NCI-H1417 treated with DMSO at 0.1 percent for 48 hours (cell line): ENCODE measurements at regions not wholly inside any gene's neighbourhood (a gene's known extent, or its start where the extent isn't known, plus 50 kb on each side); places are given as distances from the start of the nearest gene placed in this dataset.

Source experiments
- DNase-seq: peaks from one replicate; lab custom pipeline; 2025; lab: John Stamatoyannopoulos, UW

GRCh38 chr1:177847843-177848242, 122.0 kb downstream of the SEC16B start:
- no peak for DNase-seq

- DNase-seq = no peak
These were observed 130.9 kb downstream of the SEC16B start for GRCh38 chr1:177838907-177839485.

- no peak for DNase-seq
These were observed 136.2 kb downstream of the SEC16B start for GRCh38 chr1:177833631-177834030.

GRCh38 chr1:177830531-177831135, 139.2 kb downstream of the SEC16B start:
- no peak for DNase-seq

GRCh38 chr1:177825276-177825901, 144.5 kb downstream of the SEC16B start:
- no peak for DNase-seq

GRCh38 chr1:177824508-177824982, 145.3 kb downstream of the SEC16B start:
- no peak for DNase-seq

- no peak for DNase-seq
These were observed 149.6 kb downstream of the SEC16B start for GRCh38 chr1:177820213-177820612.

- no peak for DNase-seq
These were observed 151.7 kb downstream of the SEC16B start for GRCh38 chr1:177817937-177818875.

GRCh38 chr1:177812650-177813049, 157.2 kb downstream of the SEC16B start:
- DNase-seq = no peak

- DNase-seq = no peak
These were observed 157.7 kb downstream of the SEC16B start for GRCh38 chr1:177812144-177812543.

GRCh38 chr1:177811429-177811828, 158.4 kb downstream of the SEC16B start:
- no peak for DNase-seq

GRCh38 chr1:177809819-177810218, 160.0 kb downstream of the SEC16B start:
- DNase-seq = no peak

- no peak for DNase-seq
These were observed 167.6 kb downstream of the SEC16B start for GRCh38 chr1:177802304-177802703.

GRCh38 chr1:177801790-177802189, 168.1 kb downstream of the SEC16B start:
- no peak for DNase-seq

- DNase-seq = no peak
These were observed 169.3 kb downstream of the SEC16B start for GRCh38 chr1:177800400-177801088.

- no peak for DNase-seq
These were observed 170.1 kb downstream of the SEC16B start for GRCh38 chr1:177799746-177800145.

- DNase-seq = no peak
These were observed 171.2 kb downstream of the SEC16B start for GRCh38 chr1:177798614-177799013.

- DNase-seq = no peak
These were observed 173.3 kb downstream of the SEC16B start for GRCh38 chr1:177796561-177796960.

GRCh38 chr1:177794376-177794991, 175.4 kb downstream of the SEC16B start:
- DNase-seq = no peak

- DNase-seq = no peak
These were observed 176.0 kb downstream of the SEC16B start for GRCh38 chr1:177793900-177794299.

GRCh38 chr1:177790566-177790965, 179.3 kb downstream of the SEC16B start:
- no peak for DNase-seq
